Upper lobe of left lung (tissue), 6 donors: ENCODE measurements at regions not wholly inside any gene's neighbourhood (a gene's known extent, or its start where the extent isn't known, plus 50 kb on each side); places are given as distances from the start of the nearest gene placed in this dataset.

ENCODE experiments used
- ATAC-seq, 2 donors: fragments of 200-7000 bp; cut with Tn5 transposase; one replicate each; pipeline ENCODE4 v1.9.1; 2022; ENCODE audit warnings: mild to moderate bottlenecking in 2 of 2, moderate library complexity in 2 of 2; ENCODE audit not compliant: low FRiP score in 2 of 2
- DNase-seq, 2 donors: peaks; one replicate each; pipeline ENCODE4 v3.0.0-alpha.2; 2019 to 2020
- H3K27ac ChIP-seq, 4 donors: fragments of 200-600 bp; sonication (generic); one replicate each; pipeline ENCODE4 v1.5.1; 2016 to 2019
- H3K27me3 ChIP-seq, 4 donors: fragments of 200-600 bp; sonication (generic); one replicate each; pipeline ENCODE4 v1.5.1; 2017 to 2019
- H3K36me3 ChIP-seq, 4 donors: fragments of 200-600 bp; sonication (generic); one replicate each; pipeline ENCODE4 v1.5.1; 2016 to 2019
- H3K4me1 ChIP-seq, 4 donors: fragments of 200-600 bp; sonication (generic); one replicate each; pipeline ENCODE4 v1.5.1; 2018 to 2019
- H3K4me3 ChIP-seq, 4 donors: fragments of 200-600 bp; sonication (generic); one replicate each; pipeline ENCODE4 v1.5.1; 2017 to 2019; ENCODE audit warnings: mild to moderate bottlenecking in 2 of 4, moderate library complexity in 1 of 4
- H3K9me3 ChIP-seq, 4 donors: fragments of 200-600 bp; sonication (generic); one replicate each; pipeline ENCODE4 v1.5.1; 2018 to 2019
- EP300 ChIP-seq, 4 donors: sonication (generic); formaldehyde crosslinking; IDR thresholded peaks; one replicate each; pipeline ENCODE4 v1.5.1; 2017; ENCODE audit warnings: antibody characterized with exemption in 4 of 4, control low read depth in 2 of 4
- POLR2A ChIP-seq, 4 donors: fragments of 450-650 bp; IDR thresholded peaks; one replicate each; pipeline ENCODE4 v1.5.1; 2016 to 2017; ENCODE audit warnings: antibody characterized with exemption in 4 of 4, mild to moderate bottlenecking in 2 of 4
- POLR2AphosphoS5 ChIP-seq, 2 donors: sonication (generic); formaldehyde crosslinking; IDR thresholded peaks; one replicate each; pipeline ENCODE4 v1.5.1; 2017; ENCODE audit warnings: antibody characterized with exemption in 2 of 2
- WGBS, 2 donors: methylation state at CpG; one replicate each; pipeline ENCODE4 v1.1.5; 2017 to 2018; 5-methylcytosine and 5-hydroxymethylcytosine counted together
- TF ChIP-seq, protein P1 (sequence below), 6 experiments: fragments of 450-650 bp in 4 of 6; fragments of 200-600 bp in 2 of 6; sonication (generic) in 2 of 6; IDR thresholded peaks; one replicate each; pipeline ENCODE4 v1.5.1; 2016 to 2019; ENCODE audit warnings: antibody characterized with exemption in 6 of 6
- donor health status: DM: no; HTN: no; CAD: no; lungs with moderate emphysema.
- donor health status: DM: no; HTN: yes; CAD: no; lungs with severe emphysema.

DNA sequence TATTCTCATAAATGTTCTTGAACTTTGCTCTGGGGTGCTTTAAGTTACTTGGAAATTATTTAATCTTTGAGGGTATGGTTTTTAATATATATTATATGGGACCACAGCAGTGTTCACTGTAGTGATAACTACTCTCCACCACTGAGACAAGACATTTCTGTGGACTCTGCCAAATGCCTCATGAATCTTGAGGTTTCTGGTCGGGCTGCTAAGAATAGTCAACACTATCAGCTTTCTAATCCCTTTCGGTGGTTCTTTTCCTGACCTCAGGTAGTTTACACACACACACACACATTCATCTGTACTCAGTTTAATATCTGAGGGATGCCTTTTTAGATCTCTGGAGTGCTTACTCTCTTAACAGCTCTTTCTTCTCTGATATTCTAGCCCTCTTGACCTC is 500.7 kb downstream of the MAFB start:
- no peaks in the 10 kb centered on the region for H3K4me1 ChIP-seq
- H3K27ac ChIP-seq = no peak overlapping the region
- no peaks in the 10 kb centered on the region for H3K9me3 ChIP-seq
- no peak for DNase-seq
- H3K4me3 ChIP-seq = no peak overlapping the region
- WGBS, 2 donors = 78 to 90% methylated on average over 2 of the region's 2 CpGs
- H3K27me3 ChIP-seq = no peaks in the 10 kb centered on the region
- TF ChIP-seq POLR2A (IDR thresholded peaks at IDR 0.05) (no peak), EP300 (IDR thresholded peaks at IDR 0.05) (no peak), POLR2AphosphoS5 (IDR thresholded peaks at IDR 0.05) (no peak)
- TF ChIP-seq, protein P1, sequence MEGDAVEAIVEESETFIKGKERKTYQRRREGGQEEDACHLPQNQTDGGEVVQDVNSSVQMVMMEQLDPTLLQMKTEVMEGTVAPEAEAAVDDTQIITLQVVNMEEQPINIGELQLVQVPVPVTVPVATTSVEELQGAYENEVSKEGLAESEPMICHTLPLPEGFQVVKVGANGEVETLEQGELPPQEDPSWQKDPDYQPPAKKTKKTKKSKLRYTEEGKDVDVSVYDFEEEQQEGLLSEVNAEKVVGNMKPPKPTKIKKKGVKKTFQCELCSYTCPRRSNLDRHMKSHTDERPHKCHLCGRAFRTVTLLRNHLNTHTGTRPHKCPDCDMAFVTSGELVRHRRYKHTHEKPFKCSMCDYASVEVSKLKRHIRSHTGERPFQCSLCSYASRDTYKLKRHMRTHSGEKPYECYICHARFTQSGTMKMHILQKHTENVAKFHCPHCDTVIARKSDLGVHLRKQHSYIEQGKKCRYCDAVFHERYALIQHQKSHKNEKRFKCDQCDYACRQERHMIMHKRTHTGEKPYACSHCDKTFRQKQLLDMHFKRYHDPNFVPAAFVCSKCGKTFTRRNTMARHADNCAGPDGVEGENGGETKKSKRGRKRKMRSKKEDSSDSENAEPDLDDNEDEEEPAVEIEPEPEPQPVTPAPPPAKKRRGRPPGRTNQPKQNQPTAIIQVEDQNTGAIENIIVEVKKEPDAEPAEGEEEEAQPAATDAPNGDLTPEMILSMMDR (IDR thresholded peaks at IDR 0.05) = no peak
- H3K36me3 ChIP-seq = no peaks in the 10 kb centered on the region
- ATAC-seq = no peak

DNA sequence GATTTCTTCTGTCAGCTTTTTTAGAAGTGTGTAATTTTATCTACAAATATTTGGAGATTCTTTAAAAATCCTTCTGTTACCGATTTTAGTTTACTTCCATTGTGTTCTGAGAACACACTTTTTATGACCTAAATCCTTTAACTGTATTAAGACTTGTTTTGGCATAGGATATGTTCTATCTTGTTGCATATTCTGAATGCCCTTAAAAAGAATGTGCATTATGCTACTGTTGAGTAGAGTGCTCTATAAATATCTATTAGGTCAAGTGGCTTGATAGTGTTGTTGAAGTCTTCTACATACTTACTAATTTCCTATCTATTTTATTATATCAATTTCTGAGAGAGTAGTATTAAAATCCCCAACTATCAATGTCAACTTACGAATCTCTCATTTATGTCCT is 502.2 kb downstream of the MAFB start:
- WGBS, 2 donors = 81 to 82% methylated on average over 2 of the region's 2 CpGs
- H3K36me3 ChIP-seq = no peaks in the 10 kb centered on the region
- H3K4me3 ChIP-seq = no peak overlapping the region
- DNase-seq (no peak), ATAC-seq (no peak)
- H3K27ac ChIP-seq = no peak overlapping the region
- TF ChIP-seq, protein P1 (IDR thresholded peaks at IDR 0.05) = no peak
- no peak for TF ChIP-seq POLR2A (IDR thresholded peaks at IDR 0.05)
- no peak for TF ChIP-seq POLR2AphosphoS5 (IDR thresholded peaks at IDR 0.05)
- no peak for TF ChIP-seq EP300 (IDR thresholded peaks at IDR 0.05)
- H3K27me3 ChIP-seq = no peaks in the 10 kb centered on the region
- no peaks in the 10 kb centered on the region for H3K9me3 ChIP-seq
- no peaks in the 10 kb centered on the region for H3K4me1 ChIP-seq

DNA sequence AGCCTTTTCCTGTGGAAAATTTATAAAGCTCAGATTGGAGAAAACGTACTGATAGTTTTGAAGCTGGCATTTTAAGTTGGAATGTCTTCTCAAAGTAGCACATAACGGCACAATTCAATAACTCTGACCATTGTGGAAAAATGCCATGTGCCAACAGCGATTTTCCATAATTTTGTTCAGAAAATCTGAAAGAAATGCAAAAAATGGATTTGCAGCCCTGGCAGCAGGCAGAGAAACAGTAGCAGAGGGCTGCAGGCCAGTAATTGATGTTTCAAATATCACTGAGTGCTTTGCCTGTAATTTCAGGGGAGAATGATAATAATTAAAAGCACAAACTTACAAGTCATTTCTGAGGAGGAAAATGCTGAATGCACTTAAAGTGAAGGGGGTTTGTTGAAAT is 507.4 kb downstream of the MAFB start:
- H3K27me3 ChIP-seq = no peaks in the 10 kb centered on the region
- ATAC-seq (no peak), DNase-seq (no peak)
- WGBS, 2 donors = 70 to 78% methylated on average over 3 of the region's 3 CpGs
- no peaks in the 10 kb centered on the region for H3K36me3 ChIP-seq
- no peaks in the 10 kb centered on the region for H3K4me1 ChIP-seq
- H3K4me3 ChIP-seq = no peak overlapping the region
- no peak overlapping the region for H3K27ac ChIP-seq
- H3K9me3 ChIP-seq = no peaks in the 10 kb centered on the region
- no peak for TF ChIP-seq EP300 (IDR thresholded peaks at IDR 0.05)
- no peak for TF ChIP-seq POLR2AphosphoS5 (IDR thresholded peaks at IDR 0.05)
- TF ChIP-seq, protein P1 (IDR thresholded peaks at IDR 0.05) = no peak
- TF ChIP-seq POLR2A (IDR thresholded peaks at IDR 0.05) = no peak

DNA sequence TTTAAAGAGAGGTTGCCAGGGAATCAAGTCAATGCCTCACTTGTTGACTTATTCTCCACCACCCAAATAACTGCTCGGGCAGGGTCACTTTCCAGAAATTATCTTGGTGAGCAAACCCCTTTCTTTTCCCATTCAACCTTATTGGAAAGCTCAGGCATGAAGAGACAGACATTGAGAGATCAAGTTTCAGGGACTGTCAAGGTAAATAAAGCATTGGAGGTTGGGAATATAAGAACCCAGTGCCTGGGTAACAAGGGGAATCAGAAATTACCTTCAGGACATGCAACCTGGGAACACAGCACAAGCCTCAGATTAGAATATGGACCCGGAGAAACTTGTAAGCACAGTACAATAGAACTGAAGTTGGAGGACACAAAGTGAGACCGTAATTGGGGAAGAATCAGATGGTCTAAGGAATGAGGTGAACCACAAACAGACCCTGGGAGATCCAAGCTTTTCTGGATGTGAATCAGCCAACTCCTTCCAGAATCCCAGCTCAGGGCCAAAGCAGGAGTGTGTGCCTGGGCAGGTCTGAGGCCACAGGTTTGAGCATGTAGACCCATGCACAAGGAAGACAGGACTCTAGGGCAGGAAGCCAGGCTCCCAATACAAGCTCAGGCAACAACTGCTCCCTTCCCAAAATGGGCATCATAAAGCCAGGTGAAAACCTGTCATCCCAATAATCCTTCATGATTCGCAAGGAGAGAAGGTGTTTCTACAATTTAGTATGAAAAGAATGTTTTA is 512.8 kb downstream of the MAFB start:
- WGBS, 2 donors = 82 to 85% methylated on average over 4 of the region's 4 CpGs
- TF ChIP-seq POLR2A (IDR thresholded peaks at IDR 0.05) (no peak), POLR2AphosphoS5 (IDR thresholded peaks at IDR 0.05) (no peak), EP300 (IDR thresholded peaks at IDR 0.05) (no peak)
- TF ChIP-seq, protein P1 (IDR thresholded peaks at IDR 0.05) = no peak
- no peak overlapping the region for H3K27ac ChIP-seq
- H3K9me3 ChIP-seq = no peaks in the 10 kb centered on the region
- H3K36me3 ChIP-seq = no peaks in the 10 kb centered on the region
- ATAC-seq (no peak), DNase-seq (no peak)
- no peaks in the 10 kb centered on the region for H3K27me3 ChIP-seq
- no peak overlapping the region for H3K4me3 ChIP-seq
- no peaks in the 10 kb centered on the region for H3K4me1 ChIP-seq

DNA sequence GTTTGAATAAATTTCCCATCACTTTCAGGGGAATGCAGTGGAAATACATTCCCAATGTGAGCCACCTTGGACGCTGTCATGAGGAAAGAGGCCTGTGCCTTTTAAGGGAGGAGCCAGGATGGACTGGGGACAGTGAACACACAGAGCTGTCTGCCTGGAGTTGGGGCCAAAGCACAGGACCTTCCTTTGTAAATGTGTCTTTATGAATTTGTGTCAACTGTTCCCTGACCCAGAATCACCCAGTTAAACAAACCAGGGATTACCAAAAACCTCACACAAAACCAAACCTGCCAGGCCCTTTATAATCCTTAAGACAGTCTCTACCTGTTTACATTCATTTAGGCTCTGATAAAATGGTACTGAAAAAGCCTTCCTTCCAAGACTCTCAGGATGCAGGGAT is 513.7 kb downstream of the MAFB start:
- DNase-seq (no peak), ATAC-seq (no peak)
- Histone ChIP-seq H3K27ac (no peak overlapping the region), H3K4me3 (no peak overlapping the region), H3K4me1 (no peaks in the 10 kb centered on the region), H3K36me3 (no peaks in the 10 kb centered on the region), H3K9me3 (no peaks in the 10 kb centered on the region), H3K27me3 (no peaks in the 10 kb centered on the region)
- no peak for TF ChIP-seq POLR2A (IDR thresholded peaks at IDR 0.05)
- TF ChIP-seq EP300 (IDR thresholded peaks at IDR 0.05) = no peak
- TF ChIP-seq, protein P1 (IDR thresholded peaks at IDR 0.05) = no peak
- TF ChIP-seq POLR2AphosphoS5 (IDR thresholded peaks at IDR 0.05) = no peak
- WGBS, 2 donors = 67 to 79% methylated on average over 1 of the region's 1 CpG
